SK-N-SH treated with all-trans-retinoic acid at 6 μM for 48 hours (cell line): ENCODE measurements at regions not wholly inside any gene's neighbourhood (a gene's known extent, or its start where the extent isn't known, plus 50 kb on each side); places are given as distances from the start of the nearest gene placed in this dataset.

ENCODE experiments used
- ATAC-seq: fragments of 200-7000 bp; cut with Tn5 transposase; 3 replicates; pipeline ENCODE4 v1.9.1; 2020; ENCODE audit warnings: mild to moderate bottlenecking, moderate library complexity
- ARNTL ChIP-seq: fragments of 450-650 bp; formaldehyde crosslinking; IDR thresholded peaks from 2 replicates; pipeline ENCODE4 v1.5.0; 2020; ENCODE audit warnings: low read depth, mild to moderate bottlenecking, moderate library complexity, borderline replicate concordance
- BACH2 ChIP-seq: fragments of 250-450 bp; sonication (Bioruptor Pico); IDR thresholded peaks from 2 replicates; pipeline ENCODE4 v1.9.0; 2021; ENCODE audit warnings: mild to moderate bottlenecking, borderline replicate concordance
- CSDC2 ChIP-seq: fragments of 250-450 bp; sonication (Bioruptor Pico); IDR thresholded peaks from 2 replicates; pipeline ENCODE4 v1.5.0; 2020; ENCODE audit warnings: mild to moderate bottlenecking, moderate library complexity
- ESRRG ChIP-seq: fragments of 250-450 bp; sonication (Bioruptor Pico); IDR thresholded peaks from 2 replicates; pipeline ENCODE4 v1.6.1; 2021; ENCODE audit warnings: mild to moderate bottlenecking
- GLIS3 ChIP-seq: fragments of 250-450 bp; sonication (Bioruptor Pico); IDR thresholded peaks from 2 replicates; pipeline ENCODE4 v1.5.0; 2020; ENCODE audit warnings: mild to moderate bottlenecking, moderate library complexity
- ISL1 ChIP-seq: fragments of 250-450 bp; sonication (Bioruptor Pico); IDR thresholded peaks from 2 replicates; pipeline ENCODE4 v2.1.2; 2022; ENCODE audit warnings: mild to moderate bottlenecking, moderate library complexity
- OSR1 ChIP-seq: fragments of 250-450 bp; sonication (Bioruptor Pico); IDR thresholded peaks from 2 replicates; pipeline ENCODE4 v1.8.0; 2022; ENCODE audit warnings: moderate library complexity, mild to moderate bottlenecking, inconsistent platforms
- PPARA ChIP-seq: fragments of 250-450 bp; sonication (Bioruptor Pico); IDR thresholded peaks from 2 replicates; pipeline ENCODE4 v1.5.0; 2020; ENCODE audit warnings: mild to moderate bottlenecking, borderline replicate concordance
- RARB ChIP-seq: fragments of 250-450 bp; sonication (Bioruptor Pico); IDR thresholded peaks from 2 replicates; pipeline ENCODE4 v1.8.0; 2021; ENCODE audit warnings: mild to moderate bottlenecking, moderate library complexity
- SNAI2 ChIP-seq: fragments of 250-450 bp; sonication (Bioruptor Pico); IDR thresholded peaks from 2 replicates; pipeline ENCODE4 v1.5.0; 2020; ENCODE audit warnings: mild to moderate bottlenecking, moderate library complexity
- TCF4 ChIP-seq: fragments of 250-450 bp; sonication (Bioruptor Pico); IDR thresholded peaks from 2 replicates; pipeline ENCODE4 v1.8.0; 2021; ENCODE audit warnings: mild to moderate bottlenecking, moderate library complexity, borderline replicate concordance
- TOX ChIP-seq: fragments of 250-450 bp; sonication (Bioruptor Pico); IDR thresholded peaks from 2 replicates; pipeline ENCODE4 v1.8.0; 2021; ENCODE audit warnings: mild to moderate bottlenecking, moderate library complexity, borderline replicate concordance
- ZC3H10 ChIP-seq: fragments of 250-450 bp; sonication (Bioruptor Pico); IDR thresholded peaks from 2 replicates; pipeline ENCODE4 v1.5.1; 2021; ENCODE audit warnings: mild to moderate bottlenecking, moderate library complexity
- ZFP3 ChIP-seq: fragments of 250-450 bp; sonication (Bioruptor Pico); IDR thresholded peaks from 2 replicates; pipeline ENCODE4 v1.5.0; 2020; ENCODE audit warnings: mild to moderate bottlenecking, moderate library complexity
- ZFP30 ChIP-seq: fragments of 450-650 bp; formaldehyde crosslinking; IDR thresholded peaks from 2 replicates; pipeline ENCODE4 v1.5.0; 2022; ENCODE audit warnings: mild to moderate bottlenecking, moderate library complexity
- ZNF565 ChIP-seq: fragments of 450-650 bp; formaldehyde crosslinking; conservative IDR thresholded peaks from 2 replicates; pipeline ENCODE4 v1.5.0; 2020; ENCODE audit warnings: low read depth, mild to moderate bottlenecking, moderate library complexity
- ZNF70 ChIP-seq: fragments of 450-650 bp; formaldehyde crosslinking; IDR thresholded peaks from 2 replicates; pipeline ENCODE4 v1.5.0; 2020; ENCODE audit warnings: mild to moderate bottlenecking, moderate library complexity
- ZNF8 ChIP-seq: fragments of 450-650 bp; formaldehyde crosslinking; IDR thresholded peaks from 2 replicates; pipeline ENCODE4 v1.5.0; 2020; ENCODE audit warnings: mild to moderate bottlenecking, moderate library complexity
- TF ChIP-seq, protein P1 (sequence below): fragments of 250-450 bp; sonication (Bioruptor Pico); IDR thresholded peaks from 2 replicates; pipeline ENCODE4 v1.5.1; 2020; ENCODE audit warnings: low read depth, mild to moderate bottlenecking, moderate library complexity
- TF ChIP-seq, protein P2 (sequence below): fragments of 250-450 bp; sonication (Bioruptor Pico); IDR thresholded peaks from 2 replicates; pipeline ENCODE4 v1.5.0; 2020; ENCODE audit warnings: mild to moderate bottlenecking, moderate library complexity
- TF ChIP-seq, protein P3 (sequence below): fragments of 250-450 bp; sonication (Bioruptor Pico); IDR thresholded peaks from 2 replicates; pipeline ENCODE4 v1.5.1; 2021; ENCODE audit warnings: mild to moderate bottlenecking, moderate library complexity
- TF ChIP-seq, protein P4 (sequence below): fragments of 250-450 bp; sonication (Bioruptor Pico); IDR thresholded peaks from 2 replicates; pipeline ENCODE4 v1.8.0; 2020; ENCODE audit warnings: mild to moderate bottlenecking, moderate library complexity, borderline replicate concordance
- TF ChIP-seq, protein P5 (sequence below): fragments of 250-450 bp; sonication (Bioruptor Pico); IDR thresholded peaks from 2 replicates; pipeline ENCODE4 v1.8.0; 2021; ENCODE audit warnings: low read depth, mild to moderate bottlenecking, moderate library complexity, borderline replicate concordance

DNA sequence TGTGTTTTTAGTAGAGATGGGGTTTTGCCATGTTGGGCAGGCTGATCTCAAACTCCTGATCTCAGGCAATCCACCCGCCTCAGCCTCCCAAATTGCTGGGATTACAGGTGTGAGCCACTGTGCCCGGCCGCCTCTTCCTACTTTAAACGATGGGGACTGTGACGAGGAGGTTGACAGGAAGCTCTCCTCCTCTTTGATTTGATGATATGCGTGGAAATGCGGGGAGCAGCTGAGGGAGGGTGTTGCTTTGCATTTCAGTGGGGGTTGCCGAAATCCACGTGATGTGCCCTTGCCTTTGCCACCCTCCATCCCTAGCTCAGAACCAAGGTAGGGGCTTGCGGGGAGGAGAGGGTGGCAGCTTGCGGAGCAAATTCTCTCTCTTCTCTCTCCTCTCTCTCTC, 189.6 kb downstream of the AACS start:
- no peak for TF ChIP-seq ZNF565
- no peak for TF ChIP-seq BACH2 (CRISPR knock-in tag)
- no peak for TF ChIP-seq ARNTL (CRISPR knock-in tag)
- TF ChIP-seq ISL1 (CRISPR knock-in tag) = no peak
- TF ChIP-seq ESRRG (CRISPR knock-in tag) = no peak
- no peak for TF ChIP-seq ZNF70 (CRISPR knock-in tag)
- TF ChIP-seq ZC3H10 (CRISPR knock-in tag) = no peak
- no peak for ATAC-seq

DNA sequence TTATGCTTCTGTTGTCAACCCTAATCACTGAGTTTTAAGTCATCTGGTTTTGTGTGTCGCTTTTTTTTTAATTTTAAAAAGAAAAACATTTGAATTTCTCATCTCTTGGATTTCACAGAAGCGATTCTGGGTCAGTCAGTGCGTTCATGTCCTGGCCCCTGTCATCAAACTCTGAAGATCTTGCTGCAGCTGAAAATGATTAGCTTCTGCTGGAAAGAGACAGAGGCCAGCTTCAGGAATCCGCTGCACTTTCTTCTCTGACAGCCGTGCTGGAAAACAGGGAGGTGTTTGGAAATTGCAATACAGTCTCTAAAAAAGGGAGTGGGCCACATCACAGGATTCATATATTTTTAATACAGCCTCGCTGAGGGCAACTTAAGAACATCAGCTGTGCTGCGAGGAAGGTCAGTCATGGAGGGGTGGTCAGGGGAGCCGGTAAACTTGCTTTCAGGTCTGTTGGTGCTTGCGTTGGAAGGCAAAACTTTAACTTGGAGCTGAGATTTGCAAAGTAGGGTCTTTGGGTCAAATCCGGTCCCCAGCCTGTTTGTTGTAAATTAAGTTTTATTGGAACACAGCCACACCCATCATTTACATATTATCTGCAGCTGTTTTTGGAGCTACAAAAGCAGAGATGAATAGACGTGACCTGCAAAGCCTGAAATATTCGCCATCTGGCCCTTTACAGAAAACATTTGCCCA, 190.8 kb downstream of the AACS start:
- ATAC-seq = no peak

DNA sequence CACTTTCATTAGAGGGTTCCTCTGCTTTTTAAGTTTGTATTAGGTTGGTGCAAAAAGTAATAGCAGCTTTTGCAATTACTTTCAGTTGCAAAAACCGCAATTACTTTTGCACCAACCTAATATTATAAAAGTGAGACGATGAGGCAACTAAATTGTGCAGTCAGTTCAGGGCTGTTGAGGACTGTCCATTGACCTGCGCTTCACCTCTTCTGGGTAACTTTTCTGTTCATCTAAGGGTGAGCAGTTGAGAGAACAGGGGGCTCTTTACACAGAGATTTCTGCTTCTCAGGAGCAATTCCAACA, 191.3 kb downstream of the AACS start:
- no peak for ATAC-seq
- TF ChIP-seq RARB (CRISPR knock-in tag) (no peak), TCF4 (CRISPR knock-in tag) (no peak), ZNF8 (CRISPR knock-in tag) (no peak), OSR1 (no peak), CSDC2 (CRISPR knock-in tag) (no peak), ESRRG (CRISPR knock-in tag) (no peak), ZFP3 (CRISPR knock-in tag) (no peak), ZC3H10 (CRISPR knock-in tag) (no peak), ZFP30 (CRISPR knock-in tag) (no peak)
- TF ChIP-seq, protein P1, sequence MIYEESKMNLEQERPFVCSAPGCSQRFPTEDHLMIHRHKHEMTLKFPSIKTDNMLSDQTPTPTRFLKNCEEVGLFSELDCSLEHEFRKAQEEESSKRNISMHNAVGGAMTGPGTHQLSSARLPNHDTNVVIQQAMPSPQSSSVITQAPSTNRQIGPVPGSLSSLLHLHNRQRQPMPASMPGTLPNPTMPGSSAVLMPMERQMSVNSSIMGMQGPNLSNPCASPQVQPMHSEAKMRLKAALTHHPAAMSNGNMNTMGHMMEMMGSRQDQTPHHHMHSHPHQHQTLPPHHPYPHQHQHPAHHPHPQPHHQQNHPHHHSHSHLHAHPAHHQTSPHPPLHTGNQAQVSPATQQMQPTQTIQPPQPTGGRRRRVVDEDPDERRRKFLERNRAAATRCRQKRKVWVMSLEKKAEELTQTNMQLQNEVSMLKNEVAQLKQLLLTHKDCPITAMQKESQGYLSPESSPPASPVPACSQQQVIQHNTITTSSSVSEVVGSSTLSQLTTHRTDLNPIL = no peak

More for the DNA sequence above, 190.8 kb downstream of the AACS start:
- TF ChIP-seq ISL1 (CRISPR knock-in tag) (no peak), ZC3H10 (CRISPR knock-in tag) (no peak), TOX (no peak), ZFP3 (CRISPR knock-in tag) (no peak), BACH2 (CRISPR knock-in tag) (no peak), SNAI2 (CRISPR knock-in tag) (no peak), TCF4 (CRISPR knock-in tag) (no peak), ESRRG (CRISPR knock-in tag) (no peak), OSR1 (no peak), RARB (CRISPR knock-in tag) (no peak), ARNTL (CRISPR knock-in tag) (no peak), CSDC2 (CRISPR knock-in tag) (no peak), GLIS3 (CRISPR knock-in tag) (no peak), ZNF8 (CRISPR knock-in tag) (no peak), PPARA (no peak)
- TF ChIP-seq, protein P2, sequence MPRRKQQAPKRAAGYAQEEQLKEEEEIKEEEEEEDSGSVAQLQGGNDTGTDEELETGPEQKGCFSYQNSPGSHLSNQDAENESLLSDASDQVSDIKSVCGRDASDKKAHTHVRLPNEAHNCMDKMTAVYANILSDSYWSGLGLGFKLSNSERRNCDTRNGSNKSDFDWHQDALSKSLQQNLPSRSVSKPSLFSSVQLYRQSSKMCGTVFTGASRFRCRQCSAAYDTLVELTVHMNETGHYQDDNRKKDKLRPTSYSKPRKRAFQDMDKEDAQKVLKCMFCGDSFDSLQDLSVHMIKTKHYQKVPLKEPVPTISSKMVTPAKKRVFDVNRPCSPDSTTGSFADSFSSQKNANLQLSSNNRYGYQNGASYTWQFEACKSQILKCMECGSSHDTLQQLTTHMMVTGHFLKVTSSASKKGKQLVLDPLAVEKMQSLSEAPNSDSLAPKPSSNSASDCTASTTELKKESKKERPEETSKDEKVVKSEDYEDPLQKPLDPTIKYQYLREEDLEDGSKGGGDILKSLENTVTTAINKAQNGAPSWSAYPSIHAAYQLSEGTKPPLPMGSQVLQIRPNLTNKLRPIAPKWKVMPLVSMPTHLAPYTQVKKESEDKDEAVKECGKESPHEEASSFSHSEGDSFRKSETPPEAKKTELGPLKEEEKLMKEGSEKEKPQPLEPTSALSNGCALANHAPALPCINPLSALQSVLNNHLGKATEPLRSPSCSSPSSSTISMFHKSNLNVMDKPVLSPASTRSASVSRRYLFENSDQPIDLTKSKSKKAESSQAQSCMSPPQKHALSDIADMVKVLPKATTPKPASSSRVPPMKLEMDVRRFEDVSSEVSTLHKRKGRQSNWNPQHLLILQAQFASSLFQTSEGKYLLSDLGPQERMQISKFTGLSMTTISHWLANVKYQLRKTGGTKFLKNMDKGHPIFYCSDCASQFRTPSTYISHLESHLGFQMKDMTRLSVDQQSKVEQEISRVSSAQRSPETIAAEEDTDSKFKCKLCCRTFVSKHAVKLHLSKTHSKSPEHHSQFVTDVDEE (CRISPR knock-in tag) = no peak
- TF ChIP-seq, protein P3, sequence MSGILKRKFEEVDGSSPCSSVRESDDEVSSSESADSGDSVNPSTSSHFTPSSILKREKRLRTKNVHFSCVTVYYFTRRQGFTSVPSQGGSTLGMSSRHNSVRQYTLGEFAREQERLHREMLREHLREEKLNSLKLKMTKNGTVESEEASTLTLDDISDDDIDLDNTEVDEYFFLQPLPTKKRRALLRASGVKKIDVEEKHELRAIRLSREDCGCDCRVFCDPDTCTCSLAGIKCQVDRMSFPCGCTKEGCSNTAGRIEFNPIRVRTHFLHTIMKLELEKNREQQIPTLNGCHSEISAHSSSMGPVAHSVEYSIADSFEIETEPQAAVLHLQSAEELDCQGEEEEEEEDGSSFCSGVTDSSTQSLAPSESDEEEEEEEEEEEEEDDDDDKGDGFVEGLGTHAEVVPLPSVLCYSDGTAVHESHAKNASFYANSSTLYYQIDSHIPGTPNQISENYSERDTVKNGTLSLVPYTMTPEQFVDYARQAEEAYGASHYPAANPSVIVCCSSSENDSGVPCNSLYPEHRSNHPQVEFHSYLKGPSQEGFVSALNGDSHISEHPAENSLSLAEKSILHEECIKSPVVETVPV (CRISPR knock-in tag) = no peak
- TF ChIP-seq, protein P1 = no peak
- TF ChIP-seq, protein P4, sequence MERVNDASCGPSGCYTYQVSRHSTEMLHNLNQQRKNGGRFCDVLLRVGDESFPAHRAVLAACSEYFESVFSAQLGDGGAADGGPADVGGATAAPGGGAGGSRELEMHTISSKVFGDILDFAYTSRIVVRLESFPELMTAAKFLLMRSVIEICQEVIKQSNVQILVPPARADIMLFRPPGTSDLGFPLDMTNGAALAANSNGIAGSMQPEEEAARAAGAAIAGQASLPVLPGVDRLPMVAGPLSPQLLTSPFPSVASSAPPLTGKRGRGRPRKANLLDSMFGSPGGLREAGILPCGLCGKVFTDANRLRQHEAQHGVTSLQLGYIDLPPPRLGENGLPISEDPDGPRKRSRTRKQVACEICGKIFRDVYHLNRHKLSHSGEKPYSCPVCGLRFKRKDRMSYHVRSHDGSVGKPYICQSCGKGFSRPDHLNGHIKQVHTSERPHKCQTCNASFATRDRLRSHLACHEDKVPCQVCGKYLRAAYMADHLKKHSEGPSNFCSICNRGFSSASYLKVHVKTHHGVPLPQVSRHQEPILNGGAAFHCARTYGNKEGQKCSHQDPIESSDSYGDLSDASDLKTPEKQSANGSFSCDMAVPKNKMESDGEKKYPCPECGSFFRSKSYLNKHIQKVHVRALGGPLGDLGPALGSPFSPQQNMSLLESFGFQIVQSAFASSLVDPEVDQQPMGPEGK (CRISPR knock-in tag) = no peak
- TF ChIP-seq, protein P5, sequence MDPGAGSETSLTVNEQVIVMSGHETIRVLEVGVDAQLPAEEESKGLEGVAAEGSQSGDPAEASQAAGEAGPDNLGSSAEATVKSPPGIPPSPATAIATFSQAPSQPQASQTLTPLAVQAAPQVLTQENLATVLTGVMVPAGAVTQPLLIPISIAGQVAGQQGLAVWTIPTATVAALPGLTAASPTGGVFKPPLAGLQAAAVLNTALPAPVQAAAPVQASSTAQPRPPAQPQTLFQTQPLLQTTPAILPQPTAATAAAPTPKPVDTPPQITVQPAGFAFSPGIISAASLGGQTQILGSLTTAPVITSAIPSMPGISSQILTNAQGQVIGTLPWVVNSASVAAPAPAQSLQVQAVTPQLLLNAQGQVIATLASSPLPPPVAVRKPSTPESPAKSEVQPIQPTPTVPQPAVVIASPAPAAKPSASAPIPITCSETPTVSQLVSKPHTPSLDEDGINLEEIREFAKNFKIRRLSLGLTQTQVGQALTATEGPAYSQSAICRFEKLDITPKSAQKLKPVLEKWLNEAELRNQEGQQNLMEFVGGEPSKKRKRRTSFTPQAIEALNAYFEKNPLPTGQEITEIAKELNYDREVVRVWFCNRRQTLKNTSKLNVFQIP (CRISPR knock-in tag) = no peak
